ENCODE measurements at regions not wholly inside any gene's neighbourhood (a gene's known extent, or its start where the extent isn't known, plus 50 kb on each side); places are given as distances from the start of the nearest gene placed in this dataset.

DNA sequence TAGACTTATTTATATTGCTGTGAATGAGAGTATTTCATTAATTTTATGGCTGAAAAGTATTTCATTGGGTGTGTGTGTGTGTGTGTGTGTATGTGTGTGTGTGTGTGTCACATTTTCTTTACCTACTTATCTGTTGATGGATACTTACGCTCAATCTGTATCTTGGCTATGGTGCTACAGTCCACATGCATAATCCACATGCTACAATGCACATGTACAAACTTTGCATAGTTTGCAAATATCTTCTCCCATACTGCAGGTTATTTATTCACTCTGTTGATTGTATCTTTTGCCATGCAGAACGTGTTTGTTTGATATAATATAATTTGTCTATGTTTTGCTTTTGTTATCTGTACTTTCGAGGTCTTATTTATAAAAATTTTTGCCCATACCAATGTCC, 167.8 kb downstream of the RAB28 start:
- no peak for TF ChIP-seq POLR2A (IDR thresholded peaks at IDR 0.05)
- TF ChIP-seq, protein P1, sequence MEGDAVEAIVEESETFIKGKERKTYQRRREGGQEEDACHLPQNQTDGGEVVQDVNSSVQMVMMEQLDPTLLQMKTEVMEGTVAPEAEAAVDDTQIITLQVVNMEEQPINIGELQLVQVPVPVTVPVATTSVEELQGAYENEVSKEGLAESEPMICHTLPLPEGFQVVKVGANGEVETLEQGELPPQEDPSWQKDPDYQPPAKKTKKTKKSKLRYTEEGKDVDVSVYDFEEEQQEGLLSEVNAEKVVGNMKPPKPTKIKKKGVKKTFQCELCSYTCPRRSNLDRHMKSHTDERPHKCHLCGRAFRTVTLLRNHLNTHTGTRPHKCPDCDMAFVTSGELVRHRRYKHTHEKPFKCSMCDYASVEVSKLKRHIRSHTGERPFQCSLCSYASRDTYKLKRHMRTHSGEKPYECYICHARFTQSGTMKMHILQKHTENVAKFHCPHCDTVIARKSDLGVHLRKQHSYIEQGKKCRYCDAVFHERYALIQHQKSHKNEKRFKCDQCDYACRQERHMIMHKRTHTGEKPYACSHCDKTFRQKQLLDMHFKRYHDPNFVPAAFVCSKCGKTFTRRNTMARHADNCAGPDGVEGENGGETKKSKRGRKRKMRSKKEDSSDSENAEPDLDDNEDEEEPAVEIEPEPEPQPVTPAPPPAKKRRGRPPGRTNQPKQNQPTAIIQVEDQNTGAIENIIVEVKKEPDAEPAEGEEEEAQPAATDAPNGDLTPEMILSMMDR (IDR thresholded peaks at IDR 0.05 in 4 of 5, conservative IDR thresholded peaks at IDR 0.05 in 1 of 5): no peak
- in situ Hi-C loops (cut with MboI; ENCODE audit: low sequenced_read_pairs in 4 of 4): no loop called here
- no peaks in the 10 kb centered on the region for H3K36me3 ChIP-seq
- no peak for ATAC-seq
- no peaks in the 10 kb centered on the region for H3K4me1 ChIP-seq
- H3K27me3 ChIP-seq: no peaks in the 10 kb centered on the region
- H3K27ac ChIP-seq: no peak overlapping the region
- no peak overlapping the region for H3K4me3 ChIP-seq
- H3K9me3 ChIP-seq: no peaks in the 10 kb centered on the region
- no peak for DNase-seq
- intact Hi-C loops (cut with DNase I; ENCODE audit: low total_unique reads): no loop called here

DNA sequence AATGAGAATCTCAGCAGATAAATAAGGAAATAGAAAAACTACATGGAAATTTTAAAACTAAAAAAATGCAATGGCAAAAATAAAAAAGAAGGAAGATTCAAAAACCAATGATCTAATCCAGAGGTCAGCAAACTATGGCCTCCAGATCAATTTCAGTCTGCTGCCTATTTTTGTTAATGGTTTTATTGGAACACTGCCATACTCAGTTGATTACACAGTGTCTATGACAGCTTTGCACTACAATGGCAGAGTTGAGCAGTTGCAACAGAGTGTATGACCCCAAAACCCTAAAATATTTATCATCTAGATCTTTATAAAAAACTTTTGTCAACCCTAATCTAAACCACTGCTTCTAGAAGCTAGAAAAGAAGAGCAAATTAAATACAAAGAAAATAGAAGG, 170.3 kb downstream of the RAB28 start:
- in situ Hi-C loops (cut with MboI; ENCODE audit: low sequenced_read_pairs in 4 of 4): no loop called here
- Histone ChIP-seq H3K9me3 (no peaks in the 10 kb centered on the region), H3K36me3 (no peaks in the 10 kb centered on the region), H3K4me1 (no peaks in the 10 kb centered on the region), H3K4me3 (no peak overlapping the region), H3K27ac (no peak overlapping the region), H3K27me3 (no peaks in the 10 kb centered on the region)
- TF ChIP-seq, protein P1 (IDR thresholded peaks at IDR 0.05 in 4 of 5, conservative IDR thresholded peaks at IDR 0.05 in 1 of 5): no peak
- no peak for TF ChIP-seq POLR2A (IDR thresholded peaks at IDR 0.05)
- ATAC-seq: no peak
- no peak for DNase-seq
- intact Hi-C loops (cut with DNase I; ENCODE audit: low total_unique reads): no loop called here

DNA sequence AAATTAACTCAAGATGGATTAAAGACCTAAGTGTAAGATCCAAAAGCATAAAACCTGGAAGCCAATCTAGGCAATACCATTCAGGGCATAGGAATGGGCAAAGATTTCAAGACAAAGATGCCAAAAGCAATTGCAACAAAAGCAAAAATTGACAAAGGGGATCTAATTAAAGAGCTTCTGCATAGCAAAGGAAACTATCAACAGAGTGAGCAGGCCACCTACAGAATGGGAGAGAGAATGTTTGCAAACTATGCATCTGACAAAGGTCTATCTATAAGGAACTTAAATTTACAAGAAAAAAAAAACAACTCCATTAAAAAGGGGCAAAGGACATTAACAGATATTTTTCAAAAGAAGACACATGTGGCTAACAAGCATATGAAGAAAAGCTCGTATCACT, 171.9 kb downstream of the RAB28 start:
- no peaks in the 10 kb centered on the region for H3K36me3 ChIP-seq
- DNase-seq: no peak
- intact Hi-C loops (cut with DNase I; ENCODE audit: low total_unique reads): no loop called here
- H3K27me3 ChIP-seq: no peaks in the 10 kb centered on the region
- H3K4me3 ChIP-seq: no peak overlapping the region
- H3K27ac ChIP-seq: no peak overlapping the region
- ATAC-seq: no peak
- H3K9me3 ChIP-seq: no peaks in the 10 kb centered on the region
- in situ Hi-C loops (cut with MboI; ENCODE audit: low sequenced_read_pairs in 4 of 4): no loop called here
- no peaks in the 10 kb centered on the region for H3K4me1 ChIP-seq
- TF ChIP-seq POLR2A (IDR thresholded peaks at IDR 0.05): no peak
- TF ChIP-seq, protein P1 (IDR thresholded peaks at IDR 0.05 in 4 of 5, conservative IDR thresholded peaks at IDR 0.05 in 1 of 5): no peak

DNA sequence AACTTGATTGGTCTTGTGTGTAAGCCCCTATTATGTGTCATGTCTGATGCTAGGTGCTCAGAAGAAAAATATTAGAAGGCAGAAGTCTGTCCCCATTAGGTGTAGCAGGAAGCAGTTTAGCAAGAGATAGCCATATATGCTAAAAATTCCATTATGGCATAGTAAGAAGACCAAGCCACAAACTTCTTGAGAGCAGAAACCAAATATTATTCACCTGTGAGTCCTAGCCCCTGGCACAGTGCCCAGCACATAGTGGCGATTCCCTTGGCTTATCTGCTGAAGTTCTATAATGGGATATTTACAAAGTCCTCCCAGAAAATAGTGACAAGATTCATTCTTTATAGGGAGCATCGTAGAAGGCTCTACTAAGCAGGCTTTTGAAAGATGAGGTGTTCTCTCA, 174.4 kb downstream of the RAB28 start:
- in situ Hi-C loops (cut with MboI; ENCODE audit: low sequenced_read_pairs in 4 of 4): no loop called here
- no peaks in the 10 kb centered on the region for H3K4me1 ChIP-seq
- no peak for ATAC-seq
- no peaks in the 10 kb centered on the region for H3K27me3 ChIP-seq
- no peaks in the 10 kb centered on the region for H3K9me3 ChIP-seq
- H3K27ac ChIP-seq: no peak overlapping the region
- intact Hi-C loops (cut with DNase I; ENCODE audit: low total_unique reads): no loop called here
- TF ChIP-seq, protein P1 (IDR thresholded peaks at IDR 0.05 in 4 of 5, conservative IDR thresholded peaks at IDR 0.05 in 1 of 5): no peak
- no peak for TF ChIP-seq POLR2A (IDR thresholded peaks at IDR 0.05)
- no peaks in the 10 kb centered on the region for H3K36me3 ChIP-seq
- no peak overlapping the region for H3K4me3 ChIP-seq
- DNase-seq: no peak

DNA sequence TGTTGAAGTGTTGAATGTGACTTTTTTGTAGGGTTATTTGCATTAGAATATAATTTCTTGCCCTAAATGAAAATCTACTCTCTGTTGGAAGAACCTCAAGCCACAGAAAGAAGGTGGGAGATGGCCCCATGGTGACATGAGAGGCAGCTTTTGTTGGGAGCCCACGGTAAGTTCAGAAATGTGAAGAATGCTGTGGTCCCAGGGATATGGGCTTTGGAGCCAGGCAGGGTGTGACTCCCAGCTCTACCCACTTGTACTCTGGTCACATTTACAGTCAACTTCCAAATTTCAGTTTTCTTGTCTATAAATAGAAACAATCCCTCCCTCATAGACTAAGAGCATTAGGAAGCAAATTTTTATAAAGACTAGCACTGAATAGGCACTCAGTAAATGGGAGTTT, 177.8 kb downstream of the RAB28 start:
- intact Hi-C loops (cut with DNase I; ENCODE audit: low total_unique reads): no loop called here
- DNase-seq (no peak), ATAC-seq (no peak)
- Histone ChIP-seq H3K4me1 (no peaks in the 10 kb centered on the region), H3K27ac (no peak overlapping the region), H3K4me3 (no peak overlapping the region), H3K9me3 (no peaks in the 10 kb centered on the region), H3K27me3 (no peaks in the 10 kb centered on the region), H3K36me3 (no peaks in the 10 kb centered on the region)
- in situ Hi-C loops (cut with MboI; ENCODE audit: low sequenced_read_pairs in 4 of 4): no loop called here
- TF ChIP-seq POLR2A (IDR thresholded peaks at IDR 0.05): no peak
